ENCODE measurements at regions not wholly inside any gene's neighbourhood (a gene's known extent, or its start where the extent isn't known, plus 50 kb on each side); places are given as distances from the start of the nearest gene placed in this dataset.

GRCh38 chr12:107600581-107601144, 84.9 kb upstream of the PWP1 start:
- Histone ChIP-seq H3K4ac (ENCODE audit: low read depth in 1 of 2, low read length in 2 of 2) (no peak overlapping the region), H3K36me3 (ENCODE audit: control insufficient read depth in 1 of 2, insufficient read depth in 2 of 2, low read depth in 1 of 2, low read length in 2 of 2) (no peaks in the 10 kb centered on the region), H3K18ac (ENCODE audit: low read depth in 1 of 2, low read length in 2 of 2) (no peak overlapping the region), H4K8ac (ENCODE audit: low read length) (no peak overlapping the region), H2AFZ (ENCODE audit: low read depth, low read length) (no peak overlapping the region), H2BK12ac (ENCODE audit: low read length in 2 of 2) (no peak overlapping the region), H4K91ac (ENCODE audit: low read length) (no peak overlapping the region), H2BK120ac (ENCODE audit: low read depth, low read length) (no peak overlapping the region), H3K4me3 (ENCODE audit: insufficient read depth in 1 of 2, low read depth in 1 of 2, low read length in 2 of 2) (no peak overlapping the region), H3K9ac (ENCODE audit: low read length) (no peak overlapping the region), H3K4me1 (ENCODE audit: control insufficient read depth, insufficient read depth, low read depth, low read length) (no peaks in the 10 kb centered on the region), H3K23ac (ENCODE audit: low read length in 2 of 2) (no peak overlapping the region), H3K79me1 (replicated peaks; ENCODE audit: low read length, poor library complexity, severe bottlenecking) (no peaks in the 10 kb centered on the region), H3K27me3 (ENCODE audit: control insufficient read depth in 1 of 2, insufficient read depth in 1 of 2, low read length in 2 of 2) (no peaks in the 10 kb centered on the region), H3K27ac (ENCODE audit: low read length, poor library complexity, severe bottlenecking) (no peak overlapping the region), H3K14ac (ENCODE audit: low read length in 2 of 2) (no peak overlapping the region), H3K4me2 (ENCODE audit: low read length, poor library complexity, severe bottlenecking) (no peak overlapping the region), H2BK15ac (ENCODE audit: low read depth, poor library complexity, severe bottlenecking) (no peak overlapping the region), H3K9me3 (ENCODE audit: control insufficient read depth, low read length) (no peaks in the 10 kb centered on the region), H2AK5ac (ENCODE audit: low read length, severe bottlenecking) (no peak overlapping the region), H2BK5ac (ENCODE audit: low read depth, low read length, poor library complexity, severe bottlenecking) (no peak overlapping the region)
- 76% methylated on average over 2 of the region's 4 CpGs for WGBS
- DNase-seq = no peak

GRCh38 chr12:107602446-107602845, 83.2 kb upstream of the PWP1 start:
- Histone ChIP-seq H3K4me3 (ENCODE audit: insufficient read depth in 1 of 2, low read depth in 1 of 2, low read length in 2 of 2) (no peak overlapping the region), H2BK5ac (ENCODE audit: low read depth, low read length, poor library complexity, severe bottlenecking) (no peak overlapping the region), H3K27me3 (ENCODE audit: control insufficient read depth in 1 of 2, insufficient read depth in 1 of 2, low read length in 2 of 2) (no peaks in the 10 kb centered on the region), H3K9ac (ENCODE audit: low read length) (no peak overlapping the region), H3K4me2 (ENCODE audit: low read length, poor library complexity, severe bottlenecking) (no peak overlapping the region), H3K9me3 (ENCODE audit: control insufficient read depth, low read length) (no peaks in the 10 kb centered on the region), H2BK12ac (ENCODE audit: low read length in 2 of 2) (no peak overlapping the region), H3K36me3 (ENCODE audit: control insufficient read depth in 1 of 2, insufficient read depth in 2 of 2, low read depth in 1 of 2, low read length in 2 of 2) (no peaks in the 10 kb centered on the region), H3K27ac (ENCODE audit: low read length, poor library complexity, severe bottlenecking) (no peak overlapping the region), H3K4ac (ENCODE audit: low read depth in 1 of 2, low read length in 2 of 2) (no peak overlapping the region), H2BK15ac (ENCODE audit: low read depth, poor library complexity, severe bottlenecking) (no peak overlapping the region), H3K18ac (ENCODE audit: low read depth in 1 of 2, low read length in 2 of 2) (no peak overlapping the region), H3K4me1 (ENCODE audit: control insufficient read depth, insufficient read depth, low read depth, low read length) (no peaks in the 10 kb centered on the region), H2AFZ (ENCODE audit: low read depth, low read length) (no peak overlapping the region), H4K8ac (ENCODE audit: low read length) (no peak overlapping the region), H2BK120ac (ENCODE audit: low read depth, low read length) (no peak overlapping the region), H2AK5ac (ENCODE audit: low read length, severe bottlenecking) (no peak overlapping the region), H4K91ac (ENCODE audit: low read length) (no peak overlapping the region), H3K14ac (ENCODE audit: low read length in 2 of 2) (no peak overlapping the region), H3K23ac (ENCODE audit: low read length in 2 of 2) (no peak overlapping the region), H3K79me1 (replicated peaks; ENCODE audit: low read length, poor library complexity, severe bottlenecking) (no peaks in the 10 kb centered on the region)
- WGBS = 96% methylated on average over 5 of the region's 9 CpGs
- DNase-seq = no peak

DNA sequence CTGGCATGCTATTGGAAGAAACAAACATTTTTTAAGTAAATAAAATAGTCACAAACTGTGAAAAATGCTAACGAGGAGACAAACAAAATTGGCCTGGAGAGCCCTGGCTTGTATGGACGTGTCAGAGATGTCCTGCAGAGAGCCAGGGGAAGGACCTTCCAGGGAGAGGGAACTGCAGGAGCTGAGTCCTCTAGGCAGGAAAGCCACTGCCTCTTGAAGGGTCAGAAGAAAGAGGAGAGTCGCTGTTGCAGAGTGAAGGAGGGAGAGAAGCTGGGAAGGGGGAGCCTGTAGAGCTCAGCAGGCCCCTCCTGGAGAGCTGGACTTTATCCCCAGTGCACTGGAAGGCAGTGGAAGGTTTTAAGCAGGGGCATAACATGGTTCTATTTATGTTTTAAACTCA, 80.3 kb upstream of the PWP1 start:
- Histone ChIP-seq H3K4ac (ENCODE audit: low read depth in 1 of 2, low read length in 2 of 2) (no peak overlapping the region), H3K79me1 (replicated peaks; ENCODE audit: low read length, poor library complexity, severe bottlenecking) (no peaks in the 10 kb centered on the region), H3K27ac (ENCODE audit: low read length, poor library complexity, severe bottlenecking) (no peak overlapping the region), H2BK120ac (ENCODE audit: low read depth, low read length) (no peak overlapping the region), H3K4me3 (ENCODE audit: insufficient read depth in 1 of 2, low read depth in 1 of 2, low read length in 2 of 2) (no peak overlapping the region), H3K9ac (ENCODE audit: low read length) (no peak overlapping the region), H2BK15ac (ENCODE audit: low read depth, poor library complexity, severe bottlenecking) (no peak overlapping the region), H3K36me3 (ENCODE audit: control insufficient read depth in 1 of 2, insufficient read depth in 2 of 2, low read depth in 1 of 2, low read length in 2 of 2) (no peaks in the 10 kb centered on the region), H3K23ac (ENCODE audit: low read length in 2 of 2) (no peak overlapping the region), H2BK5ac (ENCODE audit: low read depth, low read length, poor library complexity, severe bottlenecking) (no peak overlapping the region), H2BK12ac (ENCODE audit: low read length in 2 of 2) (no peak overlapping the region), H3K27me3 (ENCODE audit: control insufficient read depth in 1 of 2, insufficient read depth in 1 of 2, low read length in 2 of 2) (peaks cover 0 to 6% of the 10 kb centered on the region in 2 experiments), H4K91ac (ENCODE audit: low read length) (no peak overlapping the region), H3K9me3 (ENCODE audit: control insufficient read depth, low read length) (no peaks in the 10 kb centered on the region), H2AK5ac (ENCODE audit: low read length, severe bottlenecking) (no peak overlapping the region), H3K14ac (ENCODE audit: low read length in 2 of 2) (no peak overlapping the region), H3K4me1 (ENCODE audit: control insufficient read depth, insufficient read depth, low read depth, low read length) (no peaks in the 10 kb centered on the region), H2AFZ (ENCODE audit: low read depth, low read length) (no peak overlapping the region), H4K8ac (ENCODE audit: low read length) (no peak overlapping the region), H3K4me2 (ENCODE audit: low read length, poor library complexity, severe bottlenecking) (no peak overlapping the region), H3K18ac (ENCODE audit: low read depth in 1 of 2, low read length in 2 of 2) (no peak overlapping the region)
- 19% methylated on average over 3 of the region's 3 CpGs for WGBS
- DNase-seq = no peak

GRCh38 chr12:107607464-107608392, 77.9 kb upstream of the PWP1 start:
- Histone ChIP-seq H3K14ac (ENCODE audit: low read length in 2 of 2) (no peak overlapping the region), H3K18ac (ENCODE audit: low read depth in 1 of 2, low read length in 2 of 2) (no peak overlapping the region), H4K91ac (ENCODE audit: low read length) (no peak overlapping the region), H3K27me3 (ENCODE audit: control insufficient read depth in 1 of 2, insufficient read depth in 1 of 2, low read length in 2 of 2) (peaks cover 0 to 6% of the 10 kb centered on the region in 2 experiments), H2AFZ (ENCODE audit: low read depth, low read length) (no peak overlapping the region), H3K36me3 (ENCODE audit: control insufficient read depth in 1 of 2, insufficient read depth in 2 of 2, low read depth in 1 of 2, low read length in 2 of 2) (no peaks in the 10 kb centered on the region), H2AK5ac (ENCODE audit: low read length, severe bottlenecking) (no peak overlapping the region), H3K4ac (ENCODE audit: low read depth in 1 of 2, low read length in 2 of 2) (no peak overlapping the region), H3K4me1 (ENCODE audit: control insufficient read depth, insufficient read depth, low read depth, low read length) (no peaks in the 10 kb centered on the region), H3K4me3 (ENCODE audit: insufficient read depth in 1 of 2, low read depth in 1 of 2, low read length in 2 of 2) (no peak overlapping the region), H3K27ac (ENCODE audit: low read length, poor library complexity, severe bottlenecking) (no peak overlapping the region), H3K9ac (ENCODE audit: low read length) (no peak overlapping the region), H3K9me3 (ENCODE audit: control insufficient read depth, low read length) (no peaks in the 10 kb centered on the region), H2BK5ac (ENCODE audit: low read depth, low read length, poor library complexity, severe bottlenecking) (no peak overlapping the region), H2BK12ac (ENCODE audit: low read length in 2 of 2) (no peak overlapping the region), H3K79me1 (replicated peaks; ENCODE audit: low read length, poor library complexity, severe bottlenecking) (no peaks in the 10 kb centered on the region), H3K23ac (ENCODE audit: low read length in 2 of 2) (no peak overlapping the region), H2BK120ac (ENCODE audit: low read depth, low read length) (no peak overlapping the region), H2BK15ac (ENCODE audit: low read depth, poor library complexity, severe bottlenecking) (no peak overlapping the region), H4K8ac (ENCODE audit: low read length) (no peak overlapping the region), H3K4me2 (ENCODE audit: low read length, poor library complexity, severe bottlenecking) (no peak overlapping the region)
- peak; percentile 56 for DNase-seq
- 42% methylated on average over 20 of the region's 21 CpGs for WGBS

All from mesenchymal stem cell (in vitro differentiated cells and primary cell).